WTC11 (cell line): ENCODE measurements at regions not wholly inside any gene's neighbourhood (a gene's known extent, or its start where the extent isn't known, plus 50 kb on each side); places are given as distances from the start of the nearest gene placed in this dataset.

ENCODE experiments used
- ATF6 ChIP-seq: sonication (generic); formaldehyde crosslinking; IDR thresholded peaks from 2 replicates; pipeline ENCODE4 v1.8.1; 2023; ENCODE audit warnings: mild to moderate bottlenecking, missing genetic modification reagents
- GABPB1 ChIP-seq: sonication (generic); formaldehyde crosslinking; IDR thresholded peaks from 2 replicates; pipeline ENCODE4 v1.8.1; 2023; ENCODE audit warnings: mild to moderate bottlenecking, missing genetic modification reagents
- SP1 ChIP-seq: sonication (generic); formaldehyde crosslinking; conservative IDR thresholded peaks from 2 replicates; pipeline ENCODE4 v1.8.1; 2022; ENCODE audit warnings: missing genetic modification reagents
- TEAD4 ChIP-seq: sonication (generic); formaldehyde crosslinking; IDR thresholded peaks from 2 replicates; pipeline ENCODE4 v1.8.0; 2022; ENCODE audit warnings: mild to moderate bottlenecking, missing genetic modification reagents
- TF ChIP-seq, protein P1 (sequence below): fragments of 200-600 bp; IDR thresholded peaks from 2 replicates; pipeline ENCODE4 v1.8.0; 2022; ENCODE audit warnings: antibody characterized with exemption

- TF ChIP-seq TEAD4 (CRISPR knock-in tag) (no peak), SP1 (no peak), GABPB1 (CRISPR knock-in tag) (no peak), ATF6 (CRISPR knock-in tag) (no peak)
- TF ChIP-seq, protein P1, sequence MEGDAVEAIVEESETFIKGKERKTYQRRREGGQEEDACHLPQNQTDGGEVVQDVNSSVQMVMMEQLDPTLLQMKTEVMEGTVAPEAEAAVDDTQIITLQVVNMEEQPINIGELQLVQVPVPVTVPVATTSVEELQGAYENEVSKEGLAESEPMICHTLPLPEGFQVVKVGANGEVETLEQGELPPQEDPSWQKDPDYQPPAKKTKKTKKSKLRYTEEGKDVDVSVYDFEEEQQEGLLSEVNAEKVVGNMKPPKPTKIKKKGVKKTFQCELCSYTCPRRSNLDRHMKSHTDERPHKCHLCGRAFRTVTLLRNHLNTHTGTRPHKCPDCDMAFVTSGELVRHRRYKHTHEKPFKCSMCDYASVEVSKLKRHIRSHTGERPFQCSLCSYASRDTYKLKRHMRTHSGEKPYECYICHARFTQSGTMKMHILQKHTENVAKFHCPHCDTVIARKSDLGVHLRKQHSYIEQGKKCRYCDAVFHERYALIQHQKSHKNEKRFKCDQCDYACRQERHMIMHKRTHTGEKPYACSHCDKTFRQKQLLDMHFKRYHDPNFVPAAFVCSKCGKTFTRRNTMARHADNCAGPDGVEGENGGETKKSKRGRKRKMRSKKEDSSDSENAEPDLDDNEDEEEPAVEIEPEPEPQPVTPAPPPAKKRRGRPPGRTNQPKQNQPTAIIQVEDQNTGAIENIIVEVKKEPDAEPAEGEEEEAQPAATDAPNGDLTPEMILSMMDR, result no peak
These were observed 184.0 kb upstream of the PARP11 start for GRCh38 chr12:4056910-4057845.
